Activated CD8-positive, alpha-beta memory T cell treated with anti-CD3 and anti-CD28 coated beads for 48 hours (primary cell): ENCODE measurements at regions not wholly inside any gene's neighbourhood (a gene's known extent, or its start where the extent isn't known, plus 50 kb on each side); places are given as distances from the start of the nearest gene placed in this dataset.

Experiments used
- DNase-seq, 3 experiments: peaks; one replicate each; pipeline ENCODE4 v3.0.0-alpha.2; 2020; ENCODE audit warnings: low read depth in 2 of 3, low spot score in 2 of 3

DNA sequence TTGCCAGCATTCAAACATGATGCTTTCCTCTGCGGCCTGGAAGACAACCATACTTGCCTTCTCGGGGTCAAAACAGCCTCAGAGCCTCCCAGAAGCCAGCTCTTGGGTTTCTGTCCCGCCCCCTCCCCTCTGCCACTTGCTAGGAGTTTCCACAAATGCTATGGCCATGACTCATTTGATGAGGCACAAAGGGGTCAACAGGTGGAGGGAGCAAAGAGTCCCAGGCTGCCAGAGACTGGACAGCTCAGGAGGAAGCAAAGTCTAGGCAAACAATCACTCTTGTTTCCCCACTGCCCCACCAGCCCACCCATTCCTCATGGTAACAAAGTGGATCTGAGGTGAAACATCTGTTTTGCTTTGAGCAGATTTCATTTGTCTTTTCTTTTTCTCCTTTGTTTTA lies 551.1 kb downstream of the TNS1 start:
- DNase-seq = no peak

DNA sequence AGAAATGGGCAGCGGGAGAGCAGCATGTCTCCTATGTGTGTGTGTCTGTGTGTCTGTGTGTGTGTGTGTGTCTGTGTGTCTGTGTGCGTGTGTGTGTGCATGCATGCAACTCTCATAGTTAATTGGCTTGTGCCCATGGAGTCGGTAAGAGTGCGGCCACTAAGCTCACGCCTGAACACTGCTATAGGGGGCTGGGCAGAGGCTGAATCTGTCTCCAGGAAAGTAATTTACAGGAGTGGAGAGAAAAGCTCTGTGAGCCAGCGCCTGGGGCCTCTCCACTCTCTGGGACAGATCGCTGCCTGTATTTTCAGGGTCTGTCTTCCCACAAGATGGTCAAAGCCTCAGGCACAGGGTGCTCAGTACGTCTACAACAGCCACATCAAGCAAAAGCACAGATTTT lies 553.4 kb downstream of the TNS1 start:
- no peak for DNase-seq

DNA sequence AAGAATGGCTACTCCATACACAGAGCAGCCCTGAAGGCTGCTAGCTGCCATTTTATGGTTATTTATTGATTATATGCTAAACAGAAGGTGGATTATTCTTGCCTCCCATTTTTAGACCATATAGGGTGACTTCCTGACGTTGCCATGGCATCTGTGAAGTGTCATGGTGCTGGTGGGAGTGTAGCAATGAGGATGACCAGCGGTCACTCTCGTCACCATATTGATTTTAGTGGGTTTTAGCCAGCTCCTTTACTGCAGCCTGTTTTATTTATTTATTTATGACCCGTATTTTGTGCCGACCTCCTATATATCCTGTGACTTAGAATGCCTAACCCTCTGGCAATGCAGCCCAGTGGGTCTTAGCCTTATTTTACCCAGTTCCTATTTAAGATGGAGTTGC lies 553.9 kb downstream of the TNS1 start:
- no peak for DNase-seq

DNA sequence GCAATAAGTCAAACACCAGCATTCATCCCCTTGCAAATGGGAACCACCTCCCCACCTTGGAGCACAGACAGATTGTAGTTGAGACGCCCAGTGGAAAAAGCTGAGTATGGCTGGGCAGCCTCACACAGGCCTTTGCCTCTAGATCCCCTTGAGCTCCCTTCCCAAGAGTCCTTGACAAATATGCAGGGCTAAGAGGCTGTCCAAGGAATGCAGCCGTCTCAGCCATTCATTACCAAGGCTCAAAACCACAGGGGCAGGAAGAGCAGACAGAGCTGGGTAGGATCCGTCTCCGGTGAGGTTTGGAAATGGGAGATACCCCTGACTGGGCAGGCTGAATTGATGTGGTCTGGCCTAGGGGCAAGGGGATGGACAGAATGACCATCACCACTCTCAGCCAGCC lies 557.1 kb downstream of the TNS1 start:
- DNase-seq = no peak

DNA sequence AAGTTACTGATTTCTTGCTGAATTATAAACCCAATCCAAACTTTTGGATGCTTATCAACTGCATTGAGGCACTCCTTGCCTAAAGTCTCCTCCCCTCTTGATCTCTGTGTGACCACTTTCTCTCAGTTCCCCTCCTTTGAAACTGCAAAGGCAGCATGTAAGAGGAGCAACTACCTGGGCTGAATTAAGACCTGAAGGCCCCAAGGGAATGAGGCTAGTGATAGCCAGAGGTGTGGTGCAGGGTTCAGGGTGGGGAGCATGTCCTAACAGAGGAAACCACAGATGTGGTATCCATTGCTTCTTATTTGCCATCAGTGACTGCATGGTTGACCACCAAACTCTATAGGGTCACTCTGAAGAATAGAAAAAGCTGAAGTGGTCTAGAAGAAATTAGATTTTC lies 557.9 kb downstream of the TNS1 start:
- DNase-seq = no peak

DNA sequence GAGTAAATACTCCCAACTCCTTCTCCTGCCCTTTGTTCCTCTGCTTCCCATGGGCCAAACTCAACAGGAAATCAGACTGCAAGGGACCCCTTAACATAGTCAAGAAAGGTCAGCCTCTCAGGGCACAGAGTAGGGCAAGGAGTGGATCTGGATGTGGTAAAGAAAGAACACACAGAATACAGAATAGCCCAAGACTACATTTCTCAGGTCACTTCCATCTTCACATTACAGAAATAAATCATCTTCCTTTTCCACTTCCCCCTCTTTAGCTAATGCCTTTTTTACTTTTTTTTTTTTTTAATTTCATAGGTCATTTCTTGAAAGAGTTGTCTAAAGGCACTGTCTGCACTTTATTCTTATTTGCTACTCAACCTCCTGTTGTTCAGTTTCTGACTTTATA lies 558.3 kb downstream of the TNS1 start:
- DNase-seq = no peak

DNA sequence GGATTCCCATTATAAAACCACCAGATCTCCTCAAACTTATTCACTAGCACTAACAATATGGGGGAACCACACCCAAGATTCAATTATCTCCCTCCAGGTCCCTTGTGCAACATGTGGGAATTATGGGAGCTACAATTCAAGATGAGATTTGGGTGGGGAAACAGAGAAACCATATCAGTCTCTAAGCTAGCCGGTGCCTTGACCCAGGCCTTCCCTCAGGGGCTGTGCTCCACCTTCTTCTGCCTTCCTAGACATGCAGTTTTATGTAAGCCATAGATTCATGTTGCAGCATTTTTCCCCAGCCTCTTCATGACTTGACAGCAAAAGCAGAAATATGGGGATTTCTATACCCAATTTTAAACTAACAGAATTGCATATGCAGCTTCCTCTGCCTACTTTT lies 559.2 kb downstream of the TNS1 start:
- no peak for DNase-seq

DNA sequence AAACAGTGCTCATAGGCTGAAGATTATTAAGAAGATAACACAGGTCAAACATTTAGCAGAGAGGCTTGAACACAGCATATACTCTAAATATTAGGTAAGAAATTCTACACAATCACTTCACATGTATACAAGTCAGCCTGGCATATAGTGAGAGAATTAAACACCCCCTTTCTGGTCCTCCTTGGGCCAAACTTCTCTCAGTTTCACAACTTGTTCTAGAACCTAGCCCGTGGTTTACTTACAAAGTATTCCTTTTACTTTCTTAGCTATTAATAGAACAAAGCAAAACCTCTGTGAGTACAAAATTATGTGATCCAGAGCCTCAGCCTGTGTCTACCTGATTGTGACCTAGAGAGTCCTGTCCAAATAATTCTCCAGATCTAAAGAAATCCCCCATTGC lies 562.8 kb downstream of the TNS1 start:
- no peak for DNase-seq

DNA sequence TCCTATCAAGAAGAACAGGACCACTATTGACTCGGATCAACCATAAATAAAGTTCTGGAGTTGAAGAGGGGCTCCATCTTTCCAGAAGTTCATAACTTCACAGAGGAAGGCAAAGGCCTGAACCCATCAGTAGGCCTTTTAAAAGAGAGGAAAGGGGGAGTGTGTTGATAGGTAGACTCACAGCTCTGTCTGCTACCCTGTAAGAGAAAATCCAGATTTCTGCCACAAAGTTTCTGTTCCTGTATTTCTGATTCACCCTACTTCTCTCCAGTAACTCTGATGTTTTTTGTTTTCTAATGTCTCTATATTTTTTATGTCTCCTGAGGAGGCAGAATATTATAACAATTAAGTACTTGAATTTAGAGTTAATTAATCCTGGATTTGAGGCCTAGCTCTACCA lies 564.0 kb downstream of the TNS1 start:
- no peak for DNase-seq

DNA sequence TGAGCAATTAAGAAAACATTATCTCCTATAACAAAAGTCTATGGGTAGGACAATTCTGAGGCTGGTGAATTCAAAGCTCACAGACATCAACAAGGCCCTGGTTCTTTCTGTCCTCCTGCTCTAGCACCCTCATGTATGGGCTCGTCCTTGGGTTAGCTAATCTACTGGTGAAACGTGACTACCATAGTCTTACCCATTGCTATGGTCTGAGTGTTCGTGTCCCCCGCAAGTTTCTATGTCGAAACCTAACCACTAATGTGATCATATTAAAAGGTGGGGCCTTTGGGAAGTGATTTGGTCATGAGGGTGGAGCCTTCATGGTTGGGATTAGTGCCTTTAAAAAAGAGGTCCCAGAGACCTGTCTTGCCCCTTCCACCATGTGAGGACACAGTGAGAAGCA lies 564.7 kb downstream of the TNS1 start:
- no peak for DNase-seq

DNA sequence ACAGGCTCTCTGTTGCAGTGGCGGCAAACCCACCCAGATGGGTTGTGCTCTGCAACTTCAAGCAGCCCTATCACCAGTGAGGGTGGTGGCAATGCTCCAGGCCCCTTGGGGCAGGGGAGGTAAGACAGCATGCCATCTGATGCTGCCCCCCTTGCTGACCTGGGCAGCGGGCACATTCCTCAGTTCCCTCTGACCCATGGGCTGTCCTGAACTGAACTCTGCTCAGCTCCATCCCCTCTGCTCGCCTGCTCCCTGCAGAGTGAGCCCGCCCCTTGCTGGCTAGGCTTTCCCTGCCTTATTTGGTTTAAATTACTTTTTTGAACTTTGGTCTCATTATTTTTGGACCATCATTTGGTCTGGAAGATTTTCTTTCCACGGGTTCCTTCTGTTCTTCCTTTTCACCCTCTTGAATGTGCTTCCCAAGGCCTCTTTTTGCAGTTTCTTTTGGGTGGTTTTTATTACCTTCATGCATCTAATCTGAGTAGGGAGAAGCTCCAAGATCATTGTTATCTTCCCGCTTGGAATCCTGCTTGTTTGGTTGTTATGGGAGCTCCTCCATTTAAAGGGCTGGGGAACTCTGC lies 565.4 kb downstream of the TNS1 start:
- no peak for DNase-seq

DNA sequence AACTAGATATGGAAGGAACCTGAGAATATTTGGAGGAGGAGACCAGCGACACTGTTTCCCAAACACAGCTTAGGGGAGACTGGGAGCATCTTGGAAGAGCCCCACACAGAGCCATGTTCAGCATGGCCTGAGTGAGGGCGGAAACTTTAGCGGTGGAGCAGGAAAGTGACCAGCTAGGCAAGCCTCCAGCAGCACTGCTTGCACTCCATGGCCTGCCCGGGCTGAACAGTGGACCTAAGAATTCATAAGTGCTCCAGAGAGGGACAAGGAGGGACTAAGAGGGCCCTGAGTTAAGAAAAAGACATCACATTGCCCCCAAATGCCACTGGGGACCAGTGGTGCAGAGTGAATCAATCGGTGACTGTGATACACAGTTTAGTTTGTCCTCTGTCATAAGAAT lies 566.4 kb downstream of the TNS1 start:
- DNase-seq = no peak

DNA sequence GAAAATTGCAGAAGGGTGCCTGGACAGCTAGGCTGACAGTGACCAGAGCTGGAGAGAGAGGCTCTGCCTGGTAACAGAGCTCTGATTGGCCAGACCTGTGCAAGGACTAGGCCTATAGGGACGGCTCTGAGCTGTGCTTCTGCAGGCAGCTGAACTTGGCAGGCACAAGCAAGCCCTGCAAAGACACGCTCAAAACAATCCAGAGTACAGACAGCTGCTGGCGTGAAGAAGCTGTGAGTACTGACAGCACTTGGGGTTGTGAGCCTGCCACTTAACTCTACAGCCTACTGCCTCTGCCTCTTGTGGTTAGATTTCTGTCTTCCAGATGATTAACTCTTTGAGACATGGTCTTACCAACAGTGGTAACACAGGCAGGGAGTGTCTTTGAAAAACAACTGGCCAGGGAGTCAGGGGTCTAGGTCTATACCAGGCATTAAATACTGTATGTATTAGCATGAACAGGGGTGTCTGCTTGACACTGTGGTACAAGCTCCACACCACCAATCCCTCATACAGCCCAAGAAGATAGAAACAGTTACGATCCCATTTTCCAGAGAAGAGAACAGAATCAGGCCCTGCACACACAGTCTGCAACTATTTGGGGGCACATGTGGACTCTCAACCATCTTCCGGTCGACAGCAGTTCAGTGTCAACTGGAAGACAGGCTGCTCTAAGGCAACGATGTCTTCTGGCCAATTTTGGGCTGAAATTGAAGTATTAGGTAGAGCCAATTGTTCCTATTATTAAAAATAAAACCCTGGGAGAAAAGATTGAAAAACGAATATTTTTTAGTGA lies 568.4 kb downstream of the TNS1 start:
- DNase-seq = no peak

DNA sequence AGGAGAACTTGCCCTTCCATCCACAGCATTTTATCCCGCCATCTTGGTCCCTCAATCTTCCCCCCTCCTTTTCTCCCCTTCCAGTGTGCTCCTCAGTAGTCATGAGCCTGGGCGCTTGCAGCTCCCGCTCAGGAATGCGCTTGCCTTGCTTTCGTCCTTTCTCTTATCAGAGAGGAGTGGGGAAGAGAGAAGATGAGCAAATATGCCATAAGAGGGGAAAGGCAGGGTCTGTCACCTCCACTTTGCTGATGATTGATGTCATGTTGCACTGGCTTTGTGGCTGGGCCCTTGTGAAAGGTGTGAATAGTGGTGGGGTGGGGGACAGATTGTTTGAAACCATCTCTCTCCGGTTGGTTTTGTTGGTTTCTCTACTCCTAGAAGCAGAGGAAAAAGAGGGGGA lies 569.3 kb downstream of the TNS1 start:
- DNase-seq = no peak

DNA sequence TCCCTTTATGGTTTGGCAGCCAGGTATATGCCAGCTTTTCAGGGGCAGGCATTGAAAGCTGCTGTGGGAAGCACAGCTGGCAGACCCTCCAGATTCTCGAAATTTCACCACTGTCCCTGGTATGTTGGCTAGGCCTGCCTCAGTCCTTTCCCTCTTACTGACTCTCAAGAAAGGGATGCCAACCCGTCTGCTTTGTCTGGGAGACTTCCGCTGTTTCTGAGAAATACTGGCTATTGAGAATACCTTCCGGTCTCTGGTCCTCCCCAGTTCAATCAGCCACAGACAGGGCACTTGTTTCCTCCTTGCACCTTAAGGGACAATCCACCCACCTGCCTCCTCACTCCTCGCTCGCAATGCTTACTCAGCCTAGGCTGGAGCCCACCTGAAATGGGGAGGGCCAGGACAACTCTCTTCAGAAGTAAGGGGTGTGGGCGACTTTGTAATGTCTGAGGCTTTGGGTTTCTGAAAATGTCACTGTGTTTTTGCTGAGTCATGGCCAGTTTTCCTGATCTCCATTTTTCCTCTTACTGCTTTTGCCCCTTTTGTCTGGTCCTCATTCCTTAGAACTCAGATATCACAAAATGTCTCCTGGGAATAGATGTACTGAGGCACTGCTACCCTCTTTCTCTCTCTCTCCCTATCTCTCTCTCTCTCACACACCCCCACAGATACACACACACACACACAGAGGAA lies 571.1 kb downstream of the TNS1 start:
- no peak for DNase-seq

DNA sequence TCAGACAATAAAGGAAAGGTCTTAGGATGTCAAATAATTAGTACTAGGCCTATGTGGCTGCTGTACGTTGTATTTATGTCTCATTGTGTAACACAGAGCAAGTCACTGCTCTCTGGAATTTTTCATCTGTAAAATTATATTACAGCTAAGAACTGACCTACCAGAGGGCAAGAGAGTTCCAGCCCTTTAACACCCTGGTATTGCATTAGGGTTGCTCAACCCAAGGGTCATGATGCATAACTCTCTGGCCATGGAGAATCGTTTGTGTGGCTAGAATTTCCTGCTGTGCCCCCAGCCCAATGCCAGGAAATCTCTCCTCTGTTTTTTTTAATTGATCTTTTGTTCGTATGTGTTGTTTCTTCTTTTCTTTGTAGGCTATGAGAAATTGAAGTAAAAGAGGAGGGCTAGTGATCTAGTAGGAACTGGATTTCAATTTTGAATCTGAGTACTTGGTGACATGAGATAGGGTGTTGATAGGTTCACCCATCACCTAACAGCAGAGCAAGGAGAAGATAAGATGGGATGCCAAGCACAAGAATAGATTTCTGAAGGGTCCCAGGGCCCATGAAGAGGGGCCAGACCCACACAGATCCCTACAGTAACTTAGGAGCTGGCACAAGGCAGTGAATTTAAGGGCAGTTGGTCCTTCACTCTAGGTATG lies 571.2 kb upstream of the TNP1 start:
- no peak for DNase-seq

DNA sequence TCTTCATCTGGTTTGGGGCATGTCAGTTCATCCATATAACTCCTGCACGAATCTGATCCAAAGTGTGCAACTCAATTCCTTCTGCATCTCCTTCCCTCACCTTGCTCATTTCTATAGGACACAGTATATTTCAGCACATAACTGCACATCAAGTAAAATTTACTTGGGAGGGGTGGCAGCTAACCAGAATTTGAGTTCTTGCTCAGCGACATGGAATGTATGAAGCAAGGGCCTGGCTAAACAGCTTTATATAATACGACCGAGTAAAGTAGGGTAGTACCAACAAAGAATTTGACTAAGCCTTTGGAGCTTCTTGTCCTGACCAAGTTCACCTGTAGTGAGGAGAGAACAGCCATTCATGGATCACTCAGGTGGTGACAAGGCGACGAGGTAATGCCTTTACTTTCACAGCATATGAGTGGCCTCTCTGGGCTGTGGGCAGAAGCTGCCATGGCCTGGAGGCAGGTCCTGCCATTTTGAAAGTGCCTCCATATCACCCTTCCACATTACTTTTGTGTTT lies 570.2 kb upstream of the TNP1 start:
- no peak for DNase-seq

DNA sequence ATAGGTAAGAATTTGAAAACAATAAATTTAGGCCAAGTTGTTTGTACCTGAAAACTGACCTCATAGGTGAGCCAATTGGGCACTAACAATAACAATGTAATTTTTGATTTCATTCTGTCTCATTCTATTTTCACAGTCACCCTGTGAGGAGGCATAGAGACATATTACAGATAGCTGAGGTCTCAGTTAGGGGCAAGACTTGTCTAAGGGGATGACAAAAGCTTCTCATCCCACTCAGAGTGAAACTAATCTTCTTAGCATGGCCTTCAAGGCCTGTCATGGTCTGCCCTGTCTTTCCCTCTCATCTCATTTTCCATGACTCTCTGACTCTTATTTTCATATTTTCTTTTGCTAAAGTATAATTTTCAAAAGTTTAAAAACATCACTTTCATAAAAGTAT lies 562.0 kb upstream of the TNP1 start:
- DNase-seq = no peak

DNA sequence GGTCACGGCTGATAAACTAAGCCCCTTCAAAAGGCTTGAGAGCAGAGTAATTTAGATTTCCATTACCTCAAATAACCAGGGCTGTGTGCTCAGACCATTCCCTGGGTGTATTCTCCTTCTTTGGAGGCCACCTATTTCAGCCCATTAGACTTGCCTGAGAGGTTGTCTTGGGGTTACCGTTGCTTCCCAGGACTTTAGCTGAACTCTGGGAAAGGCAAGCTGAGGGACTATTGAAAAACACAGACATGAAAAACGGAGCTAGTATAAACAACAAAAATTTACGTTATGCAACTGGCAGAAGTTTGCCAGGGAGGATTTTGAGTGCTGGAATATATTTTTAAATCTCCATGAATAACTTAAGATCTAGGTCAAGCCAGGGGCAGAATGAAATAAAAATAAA lies 561.0 kb upstream of the TNP1 start:
- no peak for DNase-seq

DNA sequence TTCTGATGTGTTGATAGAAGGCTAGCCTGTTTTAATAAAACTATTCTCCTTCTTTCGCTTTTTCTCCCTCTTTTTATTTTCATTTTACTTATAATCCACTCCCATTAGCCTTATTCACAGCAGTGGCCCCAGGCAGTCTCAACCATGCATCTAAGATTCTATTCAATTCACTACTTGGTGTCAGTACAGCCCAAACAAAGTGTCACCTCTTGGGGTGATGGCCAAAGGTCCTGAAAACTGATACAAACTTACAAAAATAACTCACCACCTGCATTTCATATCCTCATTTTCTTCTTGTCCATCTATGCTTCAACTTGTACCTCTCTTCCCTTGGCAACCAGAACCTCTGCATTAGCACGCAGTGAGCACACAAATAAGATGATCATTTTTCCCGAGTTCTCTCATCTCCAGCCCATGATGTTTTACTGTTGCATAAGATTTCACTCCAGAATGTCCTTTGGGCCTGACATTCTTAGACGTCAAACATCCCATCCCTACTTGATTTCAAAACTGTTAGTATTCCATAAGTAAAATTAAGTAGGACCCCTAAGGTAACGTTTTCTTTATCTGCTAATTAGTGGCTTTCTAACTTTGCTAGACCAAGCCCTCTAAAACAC lies 559.3 kb upstream of the TNP1 start:
- DNase-seq = no peak

DNA sequence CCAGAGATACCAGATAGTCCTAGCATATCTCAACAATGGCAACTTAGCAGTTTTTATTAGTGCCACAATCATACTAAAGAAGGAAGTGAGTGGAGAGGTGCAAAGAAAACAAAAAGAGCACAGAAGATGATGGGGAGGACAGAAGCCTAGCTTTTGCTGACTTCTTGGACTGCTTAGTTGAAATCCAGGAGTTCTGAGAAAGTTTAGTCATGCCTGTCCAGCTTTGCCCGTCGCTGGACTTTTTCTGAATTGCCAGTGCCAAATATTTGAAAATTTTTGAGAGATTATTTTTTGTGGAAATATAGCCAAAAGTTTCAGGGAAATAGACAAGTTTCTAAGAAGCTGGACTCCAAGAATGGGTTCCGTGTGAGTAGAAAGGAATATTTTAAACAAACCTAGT lies 558.7 kb upstream of the TNP1 start:
- DNase-seq = no peak
